ENCODE measurements at regions not wholly inside any gene's neighbourhood (a gene's known extent, or its start where the extent isn't known, plus 50 kb on each side); places are given as distances from the start of the nearest gene placed in this dataset.
"Not testable (repeated sequence)": the region's sequence is repeated elsewhere in the genome, so short reads cannot be mapped to it uniquely, and the experiment has no call there.

DNA sequence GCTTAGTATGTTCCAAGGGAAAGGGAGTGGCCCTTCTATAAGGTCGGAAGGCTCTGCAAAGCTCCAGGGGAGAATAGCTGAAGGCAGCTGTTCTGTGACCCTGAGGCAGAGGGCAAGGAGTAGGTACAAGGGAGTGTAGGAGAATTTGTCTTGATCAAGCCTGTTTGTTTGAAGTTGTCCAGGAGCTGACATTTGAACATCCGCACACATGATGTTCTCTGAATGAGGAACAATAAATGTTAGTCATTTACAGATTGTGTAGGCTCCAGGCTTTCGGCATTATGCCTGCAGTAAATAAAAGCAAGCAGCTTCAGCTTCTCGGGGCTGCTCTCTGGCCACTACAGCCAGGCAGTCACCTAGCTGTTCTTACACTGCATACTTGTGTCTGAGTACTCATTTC is 52.7 kb downstream of the CTAGE6 start:
- H3K27me3 Mint-ChIP-seq; H3K9me3 Mint-ChIP-seq; H3K27ac Mint-ChIP-seq; ATAC-seq (replicated peaks); H3K4me3 Mint-ChIP-seq; H3K36me3 Mint-ChIP-seq (ENCODE audit: insufficient read depth); H3K4me1 Mint-ChIP-seq (ENCODE audit: low read depth in 2 of 2); DNase-seq: not testable (repeated sequence)

DNA sequence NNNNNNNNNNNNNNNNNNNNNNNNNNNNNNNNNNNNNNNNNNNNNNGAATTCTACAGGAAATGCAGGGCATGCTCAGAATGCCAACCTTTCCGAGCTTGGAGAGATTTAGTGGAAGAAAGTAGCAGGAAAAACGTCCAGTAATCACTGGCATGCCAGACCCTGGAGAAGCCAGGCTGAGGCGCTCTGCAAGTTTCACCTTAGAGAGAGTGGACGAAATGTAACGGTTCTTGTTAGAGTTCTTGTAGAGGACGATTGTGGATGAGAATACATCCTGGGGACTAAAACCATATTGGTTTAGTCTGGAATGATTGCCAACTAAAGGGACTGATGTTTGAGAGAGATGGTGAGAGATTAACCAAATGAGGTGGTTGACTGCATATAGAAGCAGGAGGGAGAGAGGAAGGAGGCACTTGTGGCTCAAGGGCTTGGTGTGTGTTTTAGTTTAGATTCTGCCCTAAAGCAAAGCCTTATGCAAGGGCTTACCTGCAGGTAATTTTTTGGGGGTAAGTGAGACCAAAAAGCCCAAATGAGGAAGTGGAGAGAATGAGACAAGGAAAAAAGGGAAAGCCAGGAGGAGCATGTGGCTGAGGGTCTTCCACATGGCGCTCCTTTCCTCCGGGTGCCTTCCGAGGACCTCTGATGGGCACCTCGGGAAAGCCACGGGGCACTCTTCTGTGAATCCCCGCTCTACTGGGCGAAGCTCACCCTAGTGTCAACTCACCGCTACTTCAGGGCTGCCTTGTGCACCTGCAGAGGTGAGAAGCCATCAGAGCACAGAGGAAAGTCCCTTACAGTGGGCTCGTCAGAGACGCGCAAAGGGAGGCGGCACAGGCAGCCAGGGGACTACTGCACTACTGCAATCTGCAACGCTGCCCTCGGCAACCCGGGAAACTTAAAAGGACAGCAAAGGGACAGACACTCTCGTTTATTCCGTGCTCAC is 56.5 kb downstream of the CTAGE6 start:
- not testable (repeated sequence) for H3K4me1 Mint-ChIP-seq (ENCODE audit: low read depth in 2 of 2); H3K36me3 Mint-ChIP-seq (ENCODE audit: insufficient read depth); H3K27me3 Mint-ChIP-seq; DNase-seq; H3K9me3 Mint-ChIP-seq; H3K4me3 Mint-ChIP-seq; H3K27ac Mint-ChIP-seq
- peak; percentile 98 for ATAC-seq (replicated peaks)

Measured in effector memory CD8-positive, alpha-beta T cell (primary cell).